ENCODE measurements at regions not wholly inside any gene's neighbourhood (a gene's known extent, or its start where the extent isn't known, plus 50 kb on each side); places are given as distances from the start of the nearest gene placed in this dataset.

DNA sequence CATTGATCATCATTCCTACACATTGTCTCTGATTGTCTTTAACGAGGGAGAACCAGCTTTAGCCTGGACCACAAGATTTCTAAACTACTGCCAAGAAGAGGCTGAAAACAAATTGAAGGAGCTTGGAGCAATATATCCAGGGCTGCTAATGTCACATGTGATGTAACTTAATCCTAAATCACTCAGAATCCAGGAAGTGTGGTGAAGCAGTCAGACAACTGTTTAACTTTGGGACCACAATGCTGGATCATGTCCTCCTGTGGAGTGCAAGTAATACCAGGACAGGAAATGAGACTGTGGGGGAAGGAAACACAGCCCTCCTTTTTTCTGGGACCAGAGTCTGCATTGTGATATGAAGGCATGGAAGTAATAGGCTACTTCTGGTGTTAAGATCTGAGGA lies 430.2 kb downstream of the KCTD12 start:
- TF ChIP-seq, protein P1, sequence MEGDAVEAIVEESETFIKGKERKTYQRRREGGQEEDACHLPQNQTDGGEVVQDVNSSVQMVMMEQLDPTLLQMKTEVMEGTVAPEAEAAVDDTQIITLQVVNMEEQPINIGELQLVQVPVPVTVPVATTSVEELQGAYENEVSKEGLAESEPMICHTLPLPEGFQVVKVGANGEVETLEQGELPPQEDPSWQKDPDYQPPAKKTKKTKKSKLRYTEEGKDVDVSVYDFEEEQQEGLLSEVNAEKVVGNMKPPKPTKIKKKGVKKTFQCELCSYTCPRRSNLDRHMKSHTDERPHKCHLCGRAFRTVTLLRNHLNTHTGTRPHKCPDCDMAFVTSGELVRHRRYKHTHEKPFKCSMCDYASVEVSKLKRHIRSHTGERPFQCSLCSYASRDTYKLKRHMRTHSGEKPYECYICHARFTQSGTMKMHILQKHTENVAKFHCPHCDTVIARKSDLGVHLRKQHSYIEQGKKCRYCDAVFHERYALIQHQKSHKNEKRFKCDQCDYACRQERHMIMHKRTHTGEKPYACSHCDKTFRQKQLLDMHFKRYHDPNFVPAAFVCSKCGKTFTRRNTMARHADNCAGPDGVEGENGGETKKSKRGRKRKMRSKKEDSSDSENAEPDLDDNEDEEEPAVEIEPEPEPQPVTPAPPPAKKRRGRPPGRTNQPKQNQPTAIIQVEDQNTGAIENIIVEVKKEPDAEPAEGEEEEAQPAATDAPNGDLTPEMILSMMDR (optimal IDR thresholded peaks at IDR 0.05 in 1 of 3, IDR thresholded peaks at IDR 0.05 in 1 of 3, conservative IDR thresholded peaks at IDR 0.05 in 1 of 3; ENCODE audit: extremely low read depth in 1 of 3, insufficient read depth in 2 of 3, low read length in 3 of 3): no peak
- no peak for TF ChIP-seq EZH2 (IDR thresholded peaks at IDR 0.05; ENCODE audit: low read length)
